ENCODE measurements at regions not wholly inside any gene's neighbourhood (a gene's known extent, or its start where the extent isn't known, plus 50 kb on each side); places are given as distances from the start of the nearest gene placed in this dataset.

- Histone ChIP-seq H3K79me2 (ENCODE audit: insufficient read depth, low read length) (no peaks in the 10 kb centered on the region), H3K9me2 (replicated peaks; ENCODE audit: low read depth, low read length) (no peaks in the 10 kb centered on the region), H3K4me2 (ENCODE audit: low read depth, low read length, poor library complexity, severe bottlenecking) (no peak overlapping the region), H3K27me3 (ENCODE audit: insufficient read depth, low read length, poor library complexity, severe bottlenecking) (no peaks in the 10 kb centered on the region), H2AFZ (ENCODE audit: low read length) (no peak overlapping the region), H3K36me3 (ENCODE audit: insufficient read depth, low read length) (no peaks in the 10 kb centered on the region), H3F3A (ENCODE audit: low read depth) (no peaks in the 10 kb centered on the region), H3K9me3 (ENCODE audit: insufficient read depth, low read depth, low read length) (no peaks in the 10 kb centered on the region; the same call in 1 of the 2 replicates), H3K4me3 (ENCODE audit: low read length, poor library complexity, severe bottlenecking) (no peak overlapping the region), H4K20me1 (ENCODE audit: insufficient read depth, low read length, poor library complexity, severe bottlenecking) (no peaks in the 10 kb centered on the region), H3K4me1 (ENCODE audit: insufficient read depth, low read length, poor library complexity, severe bottlenecking) (peaks cover 14% of the 10 kb centered on the region), H3K9ac (ENCODE audit: low read depth, low read length, poor library complexity, severe bottlenecking) (no peak overlapping the region)
- no peak for TF ChIP-seq CTCF (conservative IDR thresholded peaks at IDR 0.05; ENCODE audit: low read length)
- TF ChIP-seq EZH2phosphoT487 (IDR thresholded peaks at IDR 0.05; ENCODE audit: borderline replicate concordance): no peak
These were observed 151.9 kb upstream of the MAF start for GRCh38 chr16:79752396-79752795.

GRCh38 chr16:79751471-79752184 is 151.1 kb upstream of the MAF start:
- H3K36me3 ChIP-seq (ENCODE audit: insufficient read depth, low read length): no peaks in the 10 kb centered on the region
- no peaks in the 10 kb centered on the region; the same call in 1 of the 2 replicates for H3K9me3 ChIP-seq (ENCODE audit: insufficient read depth, low read depth, low read length)
- no peak overlapping the region for H3K9ac ChIP-seq (ENCODE audit: low read depth, low read length, poor library complexity, severe bottlenecking)
- H2AFZ ChIP-seq (ENCODE audit: low read length): no peak overlapping the region
- TF ChIP-seq EZH2phosphoT487 (IDR thresholded peaks at IDR 0.05; ENCODE audit: borderline replicate concordance): no peak
- no peak for TF ChIP-seq CTCF (conservative IDR thresholded peaks at IDR 0.05; ENCODE audit: low read length)
- H3K4me2 ChIP-seq (ENCODE audit: low read depth, low read length, poor library complexity, severe bottlenecking): no peak overlapping the region
- H4K20me1 ChIP-seq (ENCODE audit: insufficient read depth, low read length, poor library complexity, severe bottlenecking): no peaks in the 10 kb centered on the region
- H3K9me2 ChIP-seq (replicated peaks; ENCODE audit: low read depth, low read length): no peaks in the 10 kb centered on the region
- H3K4me3 ChIP-seq (ENCODE audit: low read length, poor library complexity, severe bottlenecking): no peak overlapping the region
- H3F3A ChIP-seq (ENCODE audit: low read depth): no peaks in the 10 kb centered on the region
- no peaks in the 10 kb centered on the region for H3K27me3 ChIP-seq (ENCODE audit: insufficient read depth, low read length, poor library complexity, severe bottlenecking)
- peaks cover 14% of the 10 kb centered on the region for H3K4me1 ChIP-seq (ENCODE audit: insufficient read depth, low read length, poor library complexity, severe bottlenecking)
- no peaks in the 10 kb centered on the region for H3K79me2 ChIP-seq (ENCODE audit: insufficient read depth, low read length)

- no peak overlapping the region for H2AFZ ChIP-seq (ENCODE audit: low read length)
- H3K27me3 ChIP-seq (ENCODE audit: insufficient read depth, low read length, poor library complexity, severe bottlenecking): no peaks in the 10 kb centered on the region
- no peaks in the 10 kb centered on the region for H4K20me1 ChIP-seq (ENCODE audit: insufficient read depth, low read length, poor library complexity, severe bottlenecking)
These were observed 149.8 kb upstream of the MAF start for GRCh38 chr16:79750311-79750710.

More at GRCh38 chr16:79750311-79750710, 149.8 kb upstream of the MAF start:
- Histone ChIP-seq H3K9ac (ENCODE audit: low read depth, low read length, poor library complexity, severe bottlenecking) (no peak overlapping the region), H3K4me1 (ENCODE audit: insufficient read depth, low read length, poor library complexity, severe bottlenecking) (peaks cover 14% of the 10 kb centered on the region), H3F3A (ENCODE audit: low read depth) (no peaks in the 10 kb centered on the region), H3K9me2 (replicated peaks; ENCODE audit: low read depth, low read length) (no peaks in the 10 kb centered on the region), H3K79me2 (ENCODE audit: insufficient read depth, low read length) (no peaks in the 10 kb centered on the region), H3K9me3 (ENCODE audit: insufficient read depth, low read depth, low read length) (no peaks in the 10 kb centered on the region; the same call in 1 of the 2 replicates), H3K36me3 (ENCODE audit: insufficient read depth, low read length) (no peaks in the 10 kb centered on the region), H3K4me2 (ENCODE audit: low read depth, low read length, poor library complexity, severe bottlenecking) (no peak overlapping the region), H3K4me3 (ENCODE audit: low read length, poor library complexity, severe bottlenecking) (no peak overlapping the region)
- no peak for TF ChIP-seq EZH2phosphoT487 (IDR thresholded peaks at IDR 0.05; ENCODE audit: borderline replicate concordance)
- TF ChIP-seq CTCF (conservative IDR thresholded peaks at IDR 0.05; ENCODE audit: low read length): no peak
